ENCODE measurements at regions not wholly inside any gene's neighbourhood (a gene's known extent, or its start where the extent isn't known, plus 50 kb on each side); places are given as distances from the start of the nearest gene placed in this dataset.

DNA sequence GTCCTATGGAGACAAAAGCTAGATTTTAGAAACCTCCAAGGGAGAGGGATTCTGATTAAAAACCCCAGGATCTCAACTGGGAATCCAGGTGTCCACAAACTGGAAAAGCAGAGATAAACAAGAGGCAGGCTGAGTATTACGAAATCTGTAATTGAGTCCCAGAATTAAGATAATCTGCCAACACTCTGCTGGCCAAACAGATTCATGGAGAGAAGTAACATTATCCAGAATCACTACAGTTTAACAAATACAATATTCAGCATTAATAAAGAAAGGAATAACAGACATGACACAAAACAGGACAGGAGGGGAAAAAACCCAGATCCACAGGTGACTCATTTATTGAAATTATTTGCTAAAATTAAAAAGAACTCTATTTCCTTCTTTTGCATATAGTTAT lies 227.2 kb upstream of the NANOGP8 start:
- H3K9me3 ChIP-seq (replicated peaks; ENCODE audit: control insufficient read depth, insufficient read depth, low read depth, low read length), result no peaks in the 10 kb centered on the region
- FAIRE-seq (no peak), DNase-seq (ENCODE audit: extremely low read depth in 1 of 4, low spot score in 3 of 4) (no peak), ATAC-seq (no peak)
- no peak overlapping the region for H3K4me2 ChIP-seq (ENCODE audit: insufficient read depth, low read length)
- H3K27me3 ChIP-seq (ENCODE audit: control insufficient read depth in 2 of 2, insufficient read depth in 2 of 2, low read length in 2 of 2), result no peaks in the 10 kb centered on the region
- H2AFZ ChIP-seq (ENCODE audit: low read depth, low read length), result no peak overlapping the region
- H3K4me3 ChIP-seq, result no peak overlapping the region
- H3K79me2 ChIP-seq (ENCODE audit: control insufficient read depth, insufficient read depth, low read length), result no peaks in the 10 kb centered on the region
- BruUV-seq (replicated peaks), result no TSS peak
- intact Hi-C loops (cut with micrococcal nuclease), result no loop called here
- no peaks in the 10 kb centered on the region for H3K36me3 ChIP-seq (ENCODE audit: control insufficient read depth, insufficient read depth, low read length)
- peaks cover 0 to 7% of the 10 kb centered on the region in 2 experiments; a peak in 3 of 5 replicates for H3K4me1 ChIP-seq (replicated peaks in 1 of 2; ENCODE audit: control insufficient read depth in 2 of 2, insufficient read depth in 2 of 2, low read length in 2 of 2)
- CTCF ChIA-PET (ENCODE audit: low intra/inter-chr PET ratio), result no interaction called here
- no peak overlapping the region for H3K9ac ChIP-seq (ENCODE audit: insufficient read depth in 1 of 2, low read depth in 2 of 2, low read length in 2 of 2)
- H3K9me1 ChIP-seq (ENCODE audit: control insufficient read depth, insufficient read depth, low read length), result no peaks in the 10 kb centered on the region
- POLR2A ChIA-PET, result no interaction called here
- 9% methylated on average over 1 of the region's 1 CpG for WGBS (ENCODE audit: insufficient coverage, low coverage, missing lambda C conversion rate)
- no peaks in the 10 kb centered on the region for H4K20me1 ChIP-seq (replicated peaks; ENCODE audit: control insufficient read depth, insufficient read depth, low read length)
- in situ Hi-C loops (cut with MboI), result no loop called here
- TF ChIP-seq ZNF197 (CRISPR knock-in tag; IDR thresholded peaks at IDR 0.05; ENCODE audit: low read depth) (no peak), KLF1 (tag; IDR thresholded peaks at IDR 0.05) (no peak), LEF1 (IDR thresholded peaks at IDR 0.05) (no peak)
- H3K27ac ChIP-seq (ENCODE audit: extremely low read depth, low read depth, low read length), result no peak overlapping the region

DNA sequence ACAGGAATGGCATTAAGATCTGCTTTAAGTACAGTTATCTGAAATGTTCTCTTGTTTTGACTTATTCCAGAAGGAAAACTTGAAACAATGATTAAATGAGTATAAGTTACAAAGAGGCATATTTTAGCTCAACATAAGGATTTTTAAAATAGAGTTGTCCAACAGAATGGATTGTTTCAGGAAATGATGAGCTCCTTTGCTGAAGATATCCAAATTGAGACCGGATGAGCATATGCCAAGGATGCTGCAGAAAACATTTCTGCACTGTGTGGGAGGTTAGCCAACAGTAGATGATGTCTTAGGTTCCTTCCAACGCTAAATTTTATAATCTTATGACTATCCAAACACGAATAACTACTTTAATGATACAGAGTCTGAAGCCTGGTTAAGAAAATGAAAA lies 226.5 kb upstream of the NANOGP8 start:
- Histone ChIP-seq H3K9me1 (ENCODE audit: control insufficient read depth, insufficient read depth, low read length) (no peaks in the 10 kb centered on the region), H3K4me3 (no peak overlapping the region), H3K4me1 (replicated peaks in 1 of 2; ENCODE audit: control insufficient read depth in 2 of 2, insufficient read depth in 2 of 2, low read length in 2 of 2) (peaks cover 0 to 14% of the 10 kb centered on the region in 2 experiments; a peak in 3 of 5 replicates), H3K36me3 (ENCODE audit: control insufficient read depth, insufficient read depth, low read length) (no peaks in the 10 kb centered on the region), H3K27me3 (ENCODE audit: control insufficient read depth in 2 of 2, insufficient read depth in 2 of 2, low read length in 2 of 2) (no peaks in the 10 kb centered on the region), H3K4me2 (ENCODE audit: insufficient read depth, low read length) (no peak overlapping the region), H2AFZ (ENCODE audit: low read depth, low read length) (no peak overlapping the region), H3K9ac (ENCODE audit: insufficient read depth in 1 of 2, low read depth in 2 of 2, low read length in 2 of 2) (no peak overlapping the region), H4K20me1 (replicated peaks; ENCODE audit: control insufficient read depth, insufficient read depth, low read length) (no peaks in the 10 kb centered on the region), H3K9me3 (replicated peaks; ENCODE audit: control insufficient read depth, insufficient read depth, low read depth, low read length) (no peaks in the 10 kb centered on the region), H3K79me2 (ENCODE audit: control insufficient read depth, insufficient read depth, low read length) (no peaks in the 10 kb centered on the region), H3K27ac (ENCODE audit: extremely low read depth, low read depth, low read length) (no peak overlapping the region)
- 9% methylated on average over 3 of the region's 3 CpGs for WGBS (ENCODE audit: insufficient coverage, low coverage, missing lambda C conversion rate)
- FAIRE-seq (no peak), ATAC-seq (no peak), DNase-seq (ENCODE audit: extremely low read depth in 1 of 4, low spot score in 3 of 4) (no peak)
- no TSS peak for BruUV-seq (replicated peaks)
- POLR2A ChIA-PET, result no interaction called here
- intact Hi-C loops (cut with micrococcal nuclease), result no loop called here
- TF ChIP-seq, protein P1, sequence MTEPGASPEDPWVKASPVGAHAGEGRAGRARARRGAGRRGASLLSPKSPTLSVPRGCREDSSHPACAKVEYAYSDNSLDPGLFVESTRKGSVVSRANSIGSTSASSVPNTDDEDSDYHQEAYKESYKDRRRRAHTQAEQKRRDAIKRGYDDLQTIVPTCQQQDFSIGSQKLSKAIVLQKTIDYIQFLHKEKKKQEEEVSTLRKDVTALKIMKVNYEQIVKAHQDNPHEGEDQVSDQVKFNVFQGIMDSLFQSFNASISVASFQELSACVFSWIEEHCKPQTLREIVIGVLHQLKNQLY (CRISPR knock-in tag; conservative IDR thresholded peaks at IDR 0.05), result no peak
- TF ChIP-seq, protein P2, sequence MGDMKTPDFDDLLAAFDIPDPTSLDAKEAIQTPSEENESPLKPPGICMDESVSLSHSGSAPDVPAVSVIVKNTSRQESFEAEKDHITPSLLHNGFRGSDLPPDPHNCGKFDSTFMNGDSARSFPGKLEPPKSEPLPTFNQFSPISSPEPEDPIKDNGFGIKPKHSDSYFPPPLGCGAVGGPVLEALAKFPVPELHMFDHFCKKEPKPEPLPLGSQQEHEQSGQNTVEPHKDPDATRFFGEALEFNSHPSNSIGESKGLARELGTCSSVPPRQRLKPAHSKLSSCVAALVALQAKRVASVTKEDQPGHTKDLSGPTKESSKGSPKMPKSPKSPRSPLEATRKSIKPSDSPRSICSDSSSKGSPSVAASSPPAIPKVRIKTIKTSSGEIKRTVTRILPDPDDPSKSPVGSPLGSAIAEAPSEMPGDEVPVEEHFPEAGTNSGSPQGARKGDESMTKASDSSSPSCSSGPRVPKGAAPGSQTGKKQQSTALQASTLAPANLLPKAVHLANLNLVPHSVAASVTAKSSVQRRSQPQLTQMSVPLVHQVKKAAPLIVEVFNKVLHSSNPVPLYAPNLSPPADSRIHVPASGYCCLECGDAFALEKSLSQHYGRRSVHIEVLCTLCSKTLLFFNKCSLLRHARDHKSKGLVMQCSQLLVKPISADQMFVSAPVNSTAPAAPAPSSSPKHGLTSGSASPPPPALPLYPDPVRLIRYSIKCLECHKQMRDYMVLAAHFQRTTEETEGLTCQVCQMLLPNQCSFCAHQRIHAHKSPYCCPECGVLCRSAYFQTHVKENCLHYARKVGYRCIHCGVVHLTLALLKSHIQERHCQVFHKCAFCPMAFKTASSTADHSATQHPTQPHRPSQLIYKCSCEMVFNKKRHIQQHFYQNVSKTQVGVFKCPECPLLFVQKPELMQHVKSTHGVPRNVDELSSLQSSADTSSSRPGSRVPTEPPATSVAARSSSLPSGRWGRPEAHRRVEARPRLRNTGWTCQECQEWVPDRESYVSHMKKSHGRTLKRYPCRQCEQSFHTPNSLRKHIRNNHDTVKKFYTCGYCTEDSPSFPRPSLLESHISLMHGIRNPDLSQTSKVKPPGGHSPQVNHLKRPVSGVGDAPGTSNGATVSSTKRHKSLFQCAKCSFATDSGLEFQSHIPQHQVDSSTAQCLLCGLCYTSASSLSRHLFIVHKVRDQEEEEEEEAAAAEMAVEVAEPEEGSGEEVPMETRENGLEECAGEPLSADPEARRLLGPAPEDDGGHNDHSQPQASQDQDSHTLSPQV (IDR thresholded peaks at IDR 0.05), result no peak
- TF ChIP-seq CBX8 (IDR thresholded peaks at IDR 0.05; ENCODE audit: borderline replicate concordance, extremely low read depth, low read depth, low read length, poor library complexity, severe bottlenecking), result no peak
- no peak for TF ChIP-seq BCOR (IDR thresholded peaks at IDR 0.05)
- TF ChIP-seq, protein P3, sequence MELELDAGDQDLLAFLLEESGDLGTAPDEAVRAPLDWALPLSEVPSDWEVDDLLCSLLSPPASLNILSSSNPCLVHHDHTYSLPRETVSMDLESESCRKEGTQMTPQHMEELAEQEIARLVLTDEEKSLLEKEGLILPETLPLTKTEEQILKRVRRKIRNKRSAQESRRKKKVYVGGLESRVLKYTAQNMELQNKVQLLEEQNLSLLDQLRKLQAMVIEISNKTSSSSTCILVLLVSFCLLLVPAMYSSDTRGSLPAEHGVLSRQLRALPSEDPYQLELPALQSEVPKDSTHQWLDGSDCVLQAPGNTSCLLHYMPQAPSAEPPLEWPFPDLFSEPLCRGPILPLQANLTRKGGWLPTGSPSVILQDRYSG (tag; conservative IDR thresholded peaks at IDR 0.05; ENCODE audit: low read depth), result no peak
- TF ChIP-seq, protein P4, sequence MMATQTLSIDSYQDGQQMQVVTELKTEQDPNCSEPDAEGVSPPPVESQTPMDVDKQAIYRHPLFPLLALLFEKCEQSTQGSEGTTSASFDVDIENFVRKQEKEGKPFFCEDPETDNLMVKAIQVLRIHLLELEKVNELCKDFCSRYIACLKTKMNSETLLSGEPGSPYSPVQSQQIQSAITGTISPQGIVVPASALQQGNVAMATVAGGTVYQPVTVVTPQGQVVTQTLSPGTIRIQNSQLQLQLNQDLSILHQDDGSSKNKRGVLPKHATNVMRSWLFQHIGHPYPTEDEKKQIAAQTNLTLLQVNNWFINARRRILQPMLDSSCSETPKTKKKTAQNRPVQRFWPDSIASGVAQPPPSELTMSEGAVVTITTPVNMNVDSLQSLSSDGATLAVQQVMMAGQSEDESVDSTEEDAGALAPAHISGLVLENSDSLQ (IDR thresholded peaks at IDR 0.05), result no peak
- CTCF ChIA-PET (ENCODE audit: low intra/inter-chr PET ratio), result no interaction called here
- in situ Hi-C loops (cut with MboI), result no loop called here
